Prostate gland (tissue), 2 donors: ENCODE measurements at regions not wholly inside any gene's neighbourhood (a gene's known extent, or its start where the extent isn't known, plus 50 kb on each side); places are given as distances from the start of the nearest gene placed in this dataset.

Experiments
- CTCF ChIP-seq, 4 experiments: fragments of 200-600 bp in 2 of 4; fragments of 450-650 bp in 2 of 4; sonication (generic) in 2 of 4; IDR thresholded peaks; 1 replicate in 3 of 4; 2 replicates in 1 of 4; pipeline ENCODE4 v1.5.1; 2016 to 2019; ENCODE audit warnings: antibody characterized with exemption in 4 of 4, mild to moderate bottlenecking in 2 of 4, moderate library complexity in 2 of 4
- POLR2A ChIP-seq: fragments of 450-650 bp; IDR thresholded peaks from one replicate; pipeline ENCODE4 v1.6.1; 2016; ENCODE audit warnings: antibody characterized with exemption, mild to moderate bottlenecking
- POLR2AphosphoS5 ChIP-seq: sonication (generic); formaldehyde crosslinking; IDR thresholded peaks from one replicate; pipeline ENCODE4 v1.6.1; 2017; ENCODE audit warnings: antibody characterized with exemption

DNA sequence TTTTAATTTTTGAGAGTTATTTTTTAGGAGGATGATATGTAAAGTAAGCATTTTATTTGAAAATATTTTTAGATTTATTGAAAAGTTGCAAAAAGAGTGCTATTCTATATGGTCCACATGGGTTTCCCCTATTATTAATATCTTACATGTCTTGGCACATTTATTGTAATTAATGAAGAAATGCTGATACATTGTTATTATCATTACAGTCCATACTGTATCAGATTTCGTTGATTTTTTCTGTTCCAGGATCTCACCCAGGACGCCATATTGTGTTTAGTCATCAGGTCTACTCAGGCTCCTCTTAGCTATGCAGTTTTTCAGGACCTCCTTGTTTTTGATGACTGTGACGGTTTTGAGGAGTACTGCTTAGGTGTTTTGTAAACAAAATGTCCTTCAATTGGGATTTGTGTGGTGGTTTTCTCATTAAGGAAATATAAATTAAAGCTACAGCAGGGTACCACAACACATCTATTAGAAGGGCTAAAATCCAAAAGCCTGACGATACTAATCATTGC is 281.0 kb downstream of the SAMD5 start:
- TF ChIP-seq CTCF (IDR thresholded peaks at IDR 0.05) (no peak), POLR2AphosphoS5 (no peak), POLR2A (no peak)
